ENCODE measurements at regions not wholly inside any gene's neighbourhood (a gene's known extent, or its start where the extent isn't known, plus 50 kb on each side); places are given as distances from the start of the nearest gene placed in this dataset.
"Not testable (repeated sequence)": the region's sequence is repeated elsewhere in the genome, so short reads cannot be mapped to it uniquely, and the experiment has no call there.

- no peaks in the 10 kb centered on the region for H3K27me3 ChIP-seq
- no peaks in the 10 kb centered on the region for H3K9me3 ChIP-seq
- ATAC-seq: no peak
- H3K27ac ChIP-seq: no peak overlapping the region
- no peaks in the 10 kb centered on the region for H3K4me1 ChIP-seq
- H3K36me3 ChIP-seq (replicated peaks in 1 of 2; ENCODE audit: insufficient read depth in 1 of 2, low read depth in 2 of 2): no peaks in the 10 kb centered on the region
- 62 to 86% methylated on average over 3 of the region's 3 CpGs for WGBS, 2 donors
- intact Hi-C loops (cut with DNase I): no loop called here
- no peak for TF ChIP-seq POLR2A (IDR thresholded peaks at IDR 0.05)
- TF ChIP-seq CTCF (IDR thresholded peaks at IDR 0.05): no peak
- H3K4me3 ChIP-seq: no peak overlapping the region
- DNase-seq: no peak
These were observed 74.1 kb upstream of the TMED7 start for GRCh38 chr5:115699967-115700366.

- Histone ChIP-seq H3K27me3 (no peaks in the 10 kb centered on the region), H3K9me3 (no peaks in the 10 kb centered on the region), H3K36me3 (replicated peaks in 1 of 2; ENCODE audit: insufficient read depth in 1 of 2, low read depth in 2 of 2) (no peaks in the 10 kb centered on the region), H3K4me1 (no peaks in the 10 kb centered on the region), H3K4me3 (no peak overlapping the region), H3K27ac (no peak overlapping the region)
- intact Hi-C loops (cut with DNase I): no loop called here
- ATAC-seq (no peak), DNase-seq (no peak)
- 83 to 87% methylated on average over 4 of the region's 4 CpGs for WGBS, 2 donors
- TF ChIP-seq CTCF (IDR thresholded peaks at IDR 0.05) (no peak), POLR2A (IDR thresholded peaks at IDR 0.05) (no peak)
These were observed 70.4 kb upstream of the TMED7 start for GRCh38 chr5:115696141-115696650.

GRCh38 chr5:115695310-115695880, 69.6 kb upstream of the TMED7 start:
- WGBS, 2 donors: 82 to 88% methylated on average over 4 of the region's 4 CpGs
- Histone ChIP-seq H3K36me3 (replicated peaks in 1 of 2; ENCODE audit: insufficient read depth in 1 of 2, low read depth in 2 of 2) (no peaks in the 10 kb centered on the region), H3K4me1 (no peaks in the 10 kb centered on the region), H3K9me3 (no peaks in the 10 kb centered on the region), H3K4me3 (no peak overlapping the region), H3K27me3 (no peaks in the 10 kb centered on the region), H3K27ac (no peak overlapping the region)
- no peak for ATAC-seq
- intact Hi-C loops (cut with DNase I): no loop called here
- no peak for TF ChIP-seq CTCF (IDR thresholded peaks at IDR 0.05)
- no peak for TF ChIP-seq POLR2A (IDR thresholded peaks at IDR 0.05)
- no peak for DNase-seq

GRCh38 chr5:115691814-115692213, 66.0 kb upstream of the TMED7 start:
- H3K36me3 ChIP-seq (replicated peaks in 1 of 2; ENCODE audit: insufficient read depth in 1 of 2, low read depth in 2 of 2); intact Hi-C loops (cut with DNase I); DNase-seq; H3K27ac ChIP-seq; H3K27me3 ChIP-seq; ATAC-seq; H3K4me3 ChIP-seq; H3K4me1 ChIP-seq; H3K9me3 ChIP-seq: not testable (repeated sequence)
- WGBS, 2 donors: 75 to 84% methylated on average over 1 to 3 of the region's 3 CpGs

- no peak for ATAC-seq
- no peak for DNase-seq
- 47 to 75% methylated on average over 1 of the region's 1 CpG for WGBS, 2 donors
These were observed 60.9 kb upstream of the TMED7 start for GRCh38 chr5:115686738-115687074.

More at GRCh38 chr5:115686738-115687074, 60.9 kb upstream of the TMED7 start:
- intact Hi-C loops (cut with DNase I): no loop called here
- H3K9me3 ChIP-seq: no peaks in the 10 kb centered on the region
- no peak overlapping the region for H3K27ac ChIP-seq
- no peaks in the 10 kb centered on the region for H3K27me3 ChIP-seq
- no peaks in the 10 kb centered on the region for H3K36me3 ChIP-seq (replicated peaks in 1 of 2; ENCODE audit: insufficient read depth in 1 of 2, low read depth in 2 of 2)
- no peaks in the 10 kb centered on the region for H3K4me1 ChIP-seq
- H3K4me3 ChIP-seq: no peak overlapping the region
- TF ChIP-seq POLR2A (IDR thresholded peaks at IDR 0.05) (no peak), CTCF (IDR thresholded peaks at IDR 0.05) (no peak)
